ENCODE measurements at regions not wholly inside any gene's neighbourhood (a gene's known extent, or its start where the extent isn't known, plus 50 kb on each side); places are given as distances from the start of the nearest gene placed in this dataset.

DNA sequence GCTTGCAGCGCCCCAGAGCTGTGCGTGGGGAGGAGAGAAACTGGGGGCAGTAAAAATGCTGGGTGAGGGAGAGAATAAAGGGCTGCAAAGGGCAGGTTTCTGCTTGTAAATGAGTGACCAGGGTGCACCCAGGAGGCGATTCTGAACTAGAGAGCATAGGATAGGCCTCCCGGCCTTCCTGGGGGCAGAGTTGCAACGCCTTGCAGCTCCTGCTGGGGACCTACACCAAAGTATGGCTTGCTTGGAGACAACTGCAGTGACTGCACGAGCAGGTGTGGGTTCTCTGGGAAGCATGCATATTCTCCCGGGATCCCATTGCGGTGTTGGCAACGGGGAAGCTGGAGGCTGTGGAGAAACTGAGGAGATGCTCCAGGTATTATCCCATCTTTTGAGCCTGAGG is 111.6 kb upstream of the SPACA1 start:
- no peak for DNase-seq (ENCODE audit: low read depth)

DNA sequence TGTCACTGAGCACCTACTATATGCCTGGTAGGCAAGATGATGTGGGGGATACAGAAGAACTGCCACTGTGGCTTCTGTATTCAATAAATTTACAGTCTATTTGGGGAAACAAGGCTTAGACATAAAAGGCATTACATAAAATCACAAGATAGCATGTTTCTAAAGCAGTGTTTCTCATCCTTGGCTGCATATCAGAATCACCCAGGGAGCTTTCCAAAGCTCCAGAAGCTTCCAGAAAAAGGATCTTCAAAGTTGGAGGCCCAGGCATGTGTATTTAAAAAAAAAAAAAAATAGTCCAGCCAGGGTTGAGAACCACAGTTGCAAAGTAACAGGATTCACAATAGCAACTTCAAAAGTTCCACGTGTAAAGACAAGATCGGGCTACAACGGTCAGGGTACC is 112.4 kb upstream of the SPACA1 start:
- no peak for DNase-seq (ENCODE audit: low read depth)

DNA sequence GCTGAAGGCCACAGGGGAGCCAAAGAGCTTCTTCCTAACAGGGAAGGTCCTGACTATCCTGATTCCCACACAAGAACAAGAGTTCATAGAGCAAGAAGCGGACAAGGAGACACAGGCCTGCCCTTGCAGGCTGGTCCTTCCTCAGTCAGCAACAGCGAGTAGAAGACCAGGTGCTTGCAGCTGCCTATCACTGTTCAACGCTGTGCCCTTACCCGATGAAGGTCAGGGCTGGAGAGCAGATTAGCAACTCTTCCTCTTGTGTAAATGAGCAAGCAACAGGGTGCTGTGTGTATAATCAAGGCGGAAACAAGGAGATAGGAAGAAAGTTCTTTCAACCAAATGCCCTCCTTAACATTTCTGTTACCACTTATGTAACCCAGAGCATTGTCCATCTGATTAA is 115.3 kb upstream of the SPACA1 start:
- DNase-seq (ENCODE audit: low read depth): no peak

DNA sequence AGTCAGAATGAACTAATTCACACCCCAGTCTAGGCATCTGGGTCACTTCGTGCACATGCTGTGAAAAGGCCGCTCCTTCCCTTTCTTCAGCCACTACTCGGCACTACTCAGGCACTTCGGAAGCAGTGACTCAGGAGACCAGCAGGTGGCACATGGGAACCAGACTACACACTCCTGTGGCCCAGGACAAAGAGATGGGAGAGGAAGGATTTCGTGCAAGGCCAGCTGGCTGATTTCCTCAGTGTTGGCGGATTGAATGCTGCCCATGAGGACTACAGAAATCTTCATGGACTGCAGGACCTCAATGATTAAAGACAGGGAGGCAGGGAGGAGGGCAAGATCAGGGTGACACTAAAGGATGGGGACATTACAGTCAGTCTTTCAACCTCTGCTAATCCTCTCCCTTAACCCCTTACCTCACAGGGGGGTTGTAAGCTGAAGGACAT is 117.8 kb upstream of the SPACA1 start:
- peak; percentile 79 for DNase-seq (ENCODE audit: low read depth)

DNA sequence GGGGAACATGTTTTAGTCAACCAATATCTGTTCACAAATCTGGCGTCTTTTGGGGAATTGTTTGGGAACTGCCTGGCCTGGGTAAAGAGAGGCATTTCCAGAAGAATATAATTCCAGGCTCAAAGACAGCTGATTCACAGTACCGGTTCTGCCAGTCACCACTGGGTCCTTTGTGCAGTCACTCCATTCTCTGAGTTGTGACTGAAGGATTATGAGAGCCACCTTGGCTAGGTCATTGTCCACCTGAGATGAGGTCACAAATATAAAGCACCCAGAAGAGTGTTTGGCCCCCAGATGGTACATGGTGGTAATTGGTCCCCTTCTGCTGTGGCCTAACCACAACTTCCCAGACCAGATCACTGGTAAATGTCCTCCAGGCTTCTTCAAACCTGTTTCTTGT is 121.0 kb upstream of the SPACA1 start:
- DNase-seq (ENCODE audit: low read depth): no peak

DNA sequence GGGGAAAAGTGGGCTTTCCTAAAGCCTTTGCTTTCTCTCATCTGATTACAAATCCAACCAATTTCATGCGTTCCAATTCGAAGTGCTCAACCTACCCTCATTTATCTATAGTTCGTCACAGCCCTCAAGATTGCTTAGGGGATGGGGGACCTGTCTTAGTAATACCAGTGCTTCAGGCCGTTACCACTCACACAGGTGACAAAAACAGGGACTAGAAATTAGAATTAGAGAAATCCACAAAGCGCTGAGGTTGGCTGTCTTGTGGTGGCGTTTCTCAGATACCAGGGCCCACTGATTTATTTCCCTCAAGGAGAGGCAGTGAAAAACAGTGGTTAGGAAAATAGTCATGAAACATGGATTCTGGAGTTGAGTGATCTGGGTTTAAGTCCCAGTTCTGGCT is 121.6 kb upstream of the SPACA1 start:
- DNase-seq (ENCODE audit: low read depth): no peak

DNA sequence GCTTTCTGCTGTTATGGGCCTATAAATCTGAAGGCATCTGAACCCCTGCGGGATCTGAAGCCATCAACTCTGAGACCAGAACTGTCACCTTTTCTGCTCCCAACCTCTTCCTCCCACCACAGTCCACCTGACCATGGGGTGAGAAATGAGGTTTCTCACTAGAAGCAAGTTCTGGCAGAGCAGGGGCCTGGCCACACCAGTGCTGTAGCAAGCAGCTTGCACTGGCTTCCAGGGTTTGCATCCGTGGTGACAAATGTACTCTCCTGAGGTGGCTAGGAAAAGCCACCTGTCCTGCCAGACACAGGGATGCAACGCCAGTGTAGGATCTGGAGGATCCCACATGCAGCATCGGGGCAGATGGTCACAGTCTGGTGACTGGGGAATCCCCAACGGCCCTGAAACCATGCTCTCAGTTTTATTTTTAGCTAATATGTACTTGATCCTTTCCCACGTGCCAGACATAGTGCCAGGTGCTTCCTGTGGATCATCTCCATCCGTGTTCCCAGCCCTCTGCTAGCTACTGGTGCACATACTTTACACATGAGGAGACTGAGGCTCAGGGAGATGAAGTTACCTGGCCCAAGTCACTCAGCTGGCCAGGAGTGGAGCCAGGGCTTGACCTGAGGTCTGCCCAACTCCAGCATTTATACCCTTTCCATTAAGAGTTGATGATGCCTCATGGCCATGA is 122.1 kb upstream of the SPACA1 start:
- no peak for DNase-seq (ENCODE audit: low read depth)

DNA sequence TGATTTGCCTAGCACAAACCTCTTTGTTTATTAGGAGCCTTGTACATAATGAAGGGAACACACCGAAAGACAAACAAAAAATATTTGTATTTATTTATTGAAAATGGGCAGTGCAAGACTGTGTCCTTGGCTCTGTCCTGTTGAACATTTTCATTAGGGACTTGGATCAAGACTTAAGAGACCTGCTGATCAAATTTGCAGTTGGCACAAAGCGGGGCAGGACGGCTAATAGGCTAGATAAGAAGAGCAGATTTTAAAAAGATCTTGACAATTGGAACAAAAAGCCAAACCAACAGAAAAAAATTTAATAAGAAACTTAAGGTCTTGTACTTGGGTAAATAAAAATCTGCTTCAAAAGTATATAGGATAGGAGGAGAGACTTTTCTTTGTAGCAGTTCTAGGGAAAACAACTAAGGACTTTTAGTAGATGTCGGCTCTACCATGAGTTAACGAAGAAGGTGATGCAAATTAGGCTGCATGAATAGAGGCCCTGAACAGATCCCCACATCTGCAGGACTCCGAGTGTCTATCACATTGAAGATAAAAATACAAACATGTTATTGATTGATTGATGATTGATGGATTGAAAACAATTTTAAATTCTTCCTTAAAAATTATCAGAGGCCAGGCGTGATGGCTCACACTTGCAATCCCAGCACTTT is 124.1 kb upstream of the SPACA1 start:
- DNase-seq (ENCODE audit: low read depth): no peak

DNA sequence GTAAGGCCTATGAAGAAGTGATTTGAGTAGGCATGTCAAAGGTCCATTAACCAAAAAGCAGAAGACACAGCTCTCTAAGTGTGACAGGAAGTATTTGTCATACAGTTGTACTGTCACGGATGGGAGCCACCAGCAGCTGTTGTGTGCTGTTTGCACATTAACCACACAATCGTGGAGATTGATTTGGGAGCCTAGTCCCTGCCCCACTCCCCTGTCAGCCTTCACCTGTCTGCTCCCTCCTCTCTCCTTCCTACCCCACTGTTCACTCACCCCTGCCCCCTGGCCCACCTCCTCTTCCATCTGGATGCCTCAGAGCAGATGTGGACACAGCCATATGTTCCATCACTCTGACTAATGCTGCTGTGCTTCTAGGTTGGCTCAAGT is 124.7 kb upstream of the SPACA1 start:
- no peak for DNase-seq (ENCODE audit: low read depth)

DNA sequence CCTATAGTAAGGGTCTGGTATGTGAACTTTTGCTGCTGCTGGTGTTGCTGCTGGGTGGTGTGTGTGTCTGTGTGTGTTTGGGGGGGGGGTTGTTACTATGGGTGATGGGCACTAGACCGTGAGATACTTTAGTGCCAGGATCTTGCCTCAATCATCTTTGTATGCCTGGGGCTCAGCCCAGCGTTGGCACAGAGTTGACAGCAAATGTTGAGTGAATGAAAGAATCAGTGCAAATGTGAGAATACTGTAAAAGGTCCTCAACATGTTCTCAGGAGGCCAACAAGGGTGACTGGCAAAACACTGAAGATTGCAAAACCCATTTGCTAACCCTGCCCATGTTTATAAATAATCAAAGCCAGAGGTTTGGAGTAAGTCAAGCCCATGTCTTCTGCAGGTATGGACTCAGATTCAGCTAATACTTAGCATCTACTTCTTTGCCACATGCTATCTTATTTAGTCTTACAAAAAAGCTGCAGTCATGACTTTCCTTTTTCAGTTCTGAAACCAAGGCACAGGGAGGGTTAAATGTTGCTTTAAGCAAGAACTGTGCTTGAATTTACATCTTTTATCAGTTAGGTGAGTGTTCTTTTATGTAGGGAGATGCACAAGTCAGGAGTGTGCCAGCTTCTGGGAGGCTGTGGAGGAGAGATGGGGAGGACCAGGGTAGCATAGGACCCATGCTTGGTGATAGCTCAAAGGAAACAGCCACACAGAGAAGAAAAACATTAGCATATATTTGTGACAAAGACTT is 125.3 kb upstream of the SPACA1 start:
- no peak for DNase-seq (ENCODE audit: low read depth)

DNA sequence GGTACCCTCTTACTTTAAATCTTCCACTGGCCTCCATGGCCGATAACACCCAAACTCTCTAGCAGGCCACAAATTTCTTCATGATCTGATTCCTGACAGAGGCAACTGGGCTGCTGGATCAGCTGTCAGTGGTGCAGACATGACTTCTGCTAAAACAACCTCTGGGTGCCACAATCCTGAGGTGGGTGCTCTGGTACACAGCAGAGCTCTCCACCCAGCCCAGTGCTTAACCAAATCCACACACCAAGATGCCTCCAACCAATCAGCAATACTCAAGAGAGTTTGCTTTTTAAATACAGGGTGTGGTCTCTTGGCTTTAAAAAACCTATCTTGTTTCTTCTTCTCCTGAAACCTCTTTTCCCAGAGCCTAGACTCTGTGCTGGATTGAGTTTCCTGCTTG is 126.6 kb upstream of the SPACA1 start:
- DNase-seq (ENCODE audit: low read depth): no peak

DNA sequence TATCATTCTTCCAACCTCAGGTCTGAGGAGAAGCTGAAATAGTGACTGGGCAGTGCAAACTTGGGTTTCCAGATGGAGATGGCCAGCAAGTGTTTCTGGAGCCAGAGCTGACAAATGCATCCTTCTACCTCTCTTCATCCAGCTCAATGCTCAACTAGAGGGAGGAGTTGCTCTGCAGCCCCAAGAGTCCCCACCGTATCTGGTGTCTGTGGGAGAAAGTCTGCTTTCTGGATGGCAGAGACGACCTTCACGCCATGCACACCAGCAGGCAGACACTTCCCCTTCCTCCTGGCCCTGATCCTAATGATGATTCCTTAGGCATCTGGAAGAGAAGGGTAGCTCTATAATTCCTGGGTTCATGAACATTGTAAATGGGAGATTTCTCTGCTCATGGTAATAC is 127.4 kb upstream of the SPACA1 start:
- no peak for DNase-seq (ENCODE audit: low read depth)

DNA sequence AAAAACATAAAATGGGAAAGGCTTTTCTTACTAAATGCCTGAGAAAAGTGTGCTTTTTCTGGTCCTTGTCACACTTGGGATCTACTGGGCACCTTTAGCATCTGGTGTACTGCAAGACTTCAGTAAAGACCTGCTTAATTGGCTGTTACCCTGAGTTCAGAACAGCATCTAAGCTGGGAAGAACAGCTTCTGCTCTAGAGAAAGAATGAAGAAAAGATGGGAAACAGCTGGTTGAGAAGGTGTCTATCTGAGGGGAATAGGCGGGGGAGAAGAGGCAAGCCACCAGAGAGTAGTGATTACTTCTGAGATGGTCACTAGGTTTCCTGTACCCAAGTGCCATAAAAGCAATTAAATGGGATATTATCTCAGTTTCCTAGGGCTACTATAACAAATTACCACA is 128.2 kb upstream of the SPACA1 start:
- no peak for DNase-seq (ENCODE audit: low read depth)

DNA sequence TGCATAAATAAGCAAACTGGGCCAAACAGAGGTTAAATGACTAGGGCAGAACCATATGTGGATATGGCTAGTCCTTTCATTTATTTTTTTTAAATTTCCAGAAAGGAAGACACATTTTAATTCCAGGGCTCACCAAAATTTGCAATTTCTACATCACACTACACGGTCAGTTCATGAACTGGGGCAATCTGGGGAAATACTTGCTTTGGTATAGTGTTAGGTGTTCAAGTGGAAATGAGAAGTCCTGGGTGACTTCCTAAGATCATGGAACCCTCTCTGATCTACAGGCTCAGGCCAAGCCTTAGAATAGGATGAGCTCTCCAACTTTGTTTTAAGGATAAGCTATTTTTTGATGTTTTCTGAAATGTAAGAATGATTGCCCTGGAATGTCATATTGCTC is 128.6 kb upstream of the SPACA1 start:
- DNase-seq (ENCODE audit: low read depth): no peak

DNA sequence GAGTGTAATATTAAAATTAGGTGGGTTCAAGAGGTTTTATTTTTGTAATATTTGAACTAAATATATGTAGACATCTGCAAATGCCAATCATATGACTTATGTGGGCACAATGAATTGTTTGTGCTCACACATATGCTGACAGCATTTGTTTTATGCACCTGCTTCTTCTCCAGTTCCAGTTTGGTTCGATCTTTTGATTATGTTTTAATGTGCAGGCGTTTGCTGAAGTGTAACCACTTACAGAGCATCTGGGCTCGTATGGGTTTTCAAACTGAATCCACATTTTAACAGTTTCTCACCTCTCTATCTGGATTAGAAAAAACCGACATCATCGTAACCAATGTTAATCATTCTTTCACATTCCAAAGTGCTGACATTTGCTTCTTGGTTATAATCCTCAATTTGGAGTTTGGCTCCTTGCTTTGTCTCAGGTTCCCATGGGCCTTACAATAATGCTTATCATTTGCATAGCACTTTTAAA is 129.1 kb upstream of the SPACA1 start:
- DNase-seq (ENCODE audit: low read depth): no peak

DNA sequence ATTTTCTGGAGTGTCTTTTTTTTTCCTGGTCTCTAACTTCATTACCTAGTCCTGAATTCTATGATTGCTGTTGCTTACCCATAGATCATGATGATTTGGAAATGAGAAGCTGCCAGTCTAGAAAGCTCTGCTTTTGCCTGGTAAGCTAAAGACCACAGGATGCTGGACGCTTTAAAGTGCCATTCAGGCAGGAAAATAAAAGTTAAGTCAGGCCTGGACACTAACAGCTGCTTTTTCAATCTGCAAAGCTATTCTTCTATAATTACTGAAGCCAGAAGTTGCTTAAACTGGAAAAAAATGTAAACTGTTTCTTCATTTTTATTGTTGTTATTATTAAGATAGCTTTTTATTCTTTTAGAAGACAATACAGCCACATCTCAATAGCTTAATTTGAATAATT is 129.8 kb upstream of the SPACA1 start:
- DNase-seq (ENCODE audit: low read depth): no peak

DNA sequence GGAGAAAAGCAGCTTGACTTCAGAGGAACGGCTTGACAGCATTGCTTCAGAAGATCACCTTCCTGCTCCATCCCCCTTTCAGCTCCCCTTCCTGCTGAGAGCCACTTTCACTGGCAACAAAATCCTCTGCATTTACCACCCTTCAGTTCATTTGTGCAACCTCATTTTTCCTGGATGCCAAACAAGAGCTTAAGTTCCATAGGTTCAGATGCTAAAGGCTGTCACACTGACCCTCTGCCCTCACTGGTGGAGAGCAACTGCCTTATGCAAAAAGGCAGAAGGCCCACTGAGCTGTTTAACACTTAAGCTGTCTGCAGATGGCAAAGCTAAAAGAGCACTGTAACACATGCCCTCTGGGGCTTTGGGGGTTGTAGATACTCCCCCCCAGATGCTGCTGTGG is 131.2 kb upstream of the SPACA1 start:
- DNase-seq (ENCODE audit: low read depth): no peak

DNA sequence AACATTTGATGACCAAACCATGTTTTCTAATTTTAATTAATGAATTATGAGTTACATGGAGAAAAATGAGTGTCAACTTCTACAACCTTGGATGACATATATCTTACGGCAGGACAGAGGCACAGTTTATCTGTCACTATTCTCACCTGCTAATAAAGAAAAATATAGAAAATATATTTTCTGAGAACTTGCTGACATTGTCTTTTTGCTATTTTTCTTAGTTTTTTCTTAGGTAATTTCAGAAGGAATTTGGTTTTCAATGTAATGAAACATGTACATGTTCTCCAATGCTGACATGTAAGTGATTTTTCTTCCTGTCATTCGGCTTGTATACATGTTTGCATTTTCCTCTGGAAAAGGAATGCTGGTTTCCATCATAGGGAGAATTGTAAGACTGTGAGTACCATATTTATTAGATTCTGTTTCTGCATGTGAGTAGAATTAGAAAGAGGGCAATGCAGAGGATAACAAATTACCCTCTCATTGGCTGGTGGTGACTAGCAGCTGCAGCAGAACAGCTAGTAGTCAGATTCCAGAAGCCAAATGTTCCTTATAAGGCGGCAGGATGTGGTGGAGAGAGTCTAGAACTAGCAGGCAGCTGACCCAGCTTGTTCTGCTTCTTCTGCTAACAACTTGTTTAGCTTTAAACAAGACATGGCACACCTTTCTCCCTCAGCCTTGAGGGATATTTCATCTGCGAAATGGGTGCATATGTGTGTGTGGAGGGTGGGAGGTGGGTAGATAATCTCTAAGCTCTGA is 132.8 kb upstream of the SPACA1 start:
- DNase-seq (ENCODE audit: low read depth): no peak

DNA sequence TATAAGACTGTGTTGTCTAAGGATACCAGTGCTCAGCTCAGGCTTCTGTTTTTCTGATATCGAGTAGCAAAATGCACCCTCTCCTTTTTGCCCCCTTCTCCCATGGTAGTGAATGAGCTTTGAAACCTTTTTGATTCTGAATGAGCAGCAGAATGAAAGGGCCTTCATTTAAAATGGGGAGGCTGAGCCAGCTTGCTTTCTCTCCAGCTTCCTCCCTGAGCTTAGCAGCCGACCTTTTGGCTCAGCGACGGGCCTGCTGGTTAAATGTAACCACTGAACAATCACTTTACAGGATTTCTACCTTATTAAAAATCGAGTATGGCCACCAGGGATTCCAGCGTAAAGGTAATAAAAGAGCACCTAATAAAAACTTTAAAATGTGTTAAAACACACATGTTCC is 133.7 kb upstream of the SPACA1 start:
- no peak for DNase-seq (ENCODE audit: low read depth)

DNA sequence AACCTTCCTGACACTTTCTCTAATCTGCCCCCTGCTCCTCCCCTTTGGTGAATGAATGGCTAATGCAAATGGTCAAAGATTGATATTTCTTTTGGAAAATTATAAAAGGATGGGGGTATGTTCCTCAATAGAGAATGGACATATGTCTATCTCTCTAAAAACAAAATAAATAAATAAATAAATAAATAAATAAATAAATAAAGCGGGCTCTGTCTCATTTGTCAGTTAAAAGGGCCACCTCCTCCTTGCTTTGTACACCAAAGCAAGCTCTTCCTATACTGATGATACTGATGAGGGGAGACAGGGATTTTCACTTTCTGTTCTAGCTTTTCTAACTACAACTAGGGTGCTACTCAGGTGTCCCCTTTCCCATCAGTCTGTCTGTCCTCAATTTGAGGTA is 135.5 kb upstream of the SPACA1 start:
- no peak for DNase-seq (ENCODE audit: low read depth)

DNA sequence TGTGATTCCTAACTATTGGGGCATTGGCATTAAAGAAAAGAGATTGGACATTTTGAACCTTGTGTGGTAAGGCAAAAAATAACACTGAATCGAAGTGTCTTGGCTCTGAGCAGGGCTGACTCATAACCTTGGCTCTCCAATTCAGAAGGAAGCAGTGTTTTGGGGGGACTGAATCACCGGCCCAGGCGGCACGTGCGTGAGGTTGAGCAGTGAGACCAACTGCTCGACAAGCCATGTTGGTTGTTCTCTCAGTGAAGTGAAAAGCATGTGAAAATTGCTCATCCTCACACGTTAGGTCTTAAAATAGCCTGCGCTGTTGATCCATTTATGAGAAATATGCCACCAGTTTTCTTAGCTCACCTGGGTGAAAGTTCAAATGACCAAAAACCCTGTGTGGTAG is 137.8 kb upstream of the SPACA1 start:
- DNase-seq (ENCODE audit: low read depth): peak; percentile 17

DNA sequence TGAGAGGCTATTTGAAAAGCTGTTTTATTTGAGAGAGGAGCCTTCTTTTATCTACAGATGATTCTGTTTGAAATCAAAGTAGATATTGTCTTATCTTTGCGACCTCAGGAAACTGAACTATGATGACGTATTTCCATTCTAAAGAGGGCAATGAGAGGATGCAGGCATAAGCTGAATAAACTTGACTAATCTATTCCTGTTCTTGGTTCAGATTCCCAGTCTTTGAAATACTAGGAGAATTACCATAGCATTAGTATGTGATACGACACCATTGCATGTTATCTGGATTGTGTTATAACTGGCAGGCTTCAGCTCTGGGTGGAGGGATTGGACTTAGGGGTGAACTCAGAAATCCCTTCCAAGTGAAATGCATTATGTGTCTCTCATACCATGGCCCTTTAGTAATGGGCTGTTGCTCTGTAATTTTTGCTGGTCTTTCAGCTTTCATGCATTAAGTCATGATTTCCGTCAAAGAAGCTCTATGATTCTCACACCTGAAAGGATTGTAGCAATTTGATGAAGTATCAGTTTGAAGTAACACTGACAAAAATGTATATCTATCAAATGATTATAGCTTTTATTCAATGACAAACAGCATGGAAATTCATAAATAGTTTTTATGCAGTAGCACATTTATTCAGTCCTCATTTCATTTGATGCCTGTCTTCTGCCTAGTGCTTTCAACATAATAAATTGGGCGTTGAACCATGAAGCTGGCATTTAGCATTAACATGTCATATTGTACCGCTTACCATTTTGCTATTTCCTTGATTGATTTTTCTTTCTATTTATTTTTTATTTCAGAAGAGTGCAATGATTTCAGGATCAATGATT is 138.4 kb upstream of the SPACA1 start:
- DNase-seq (ENCODE audit: low read depth): no peak

Measured in fibroblast of gingiva (primary cell).